LNCaP clone FGC (cell line): ENCODE measurements at regions not wholly inside any gene's neighbourhood (a gene's known extent, or its start where the extent isn't known, plus 50 kb on each side); places are given as distances from the start of the nearest gene placed in this dataset.

Experiments used
- DNase-seq: peaks from one replicate; pipeline ENCODE4 v3.0.0-alpha.2; 2011; ENCODE audit warnings: low read depth
- H3K4me3 ChIP-seq: 2 replicates; pipeline ENCODE4 v1.5.1; 2011; ENCODE audit warnings: mild to moderate bottlenecking, low read depth, low read length, control low read depth
- CTCF ChIP-seq: IDR thresholded peaks from 2 replicates; pipeline ENCODE4 v1.5.1; 2012; ENCODE audit warnings: mild to moderate bottlenecking; ENCODE audit not compliant: control insufficient read depth, insufficient read depth; ENCODE audit errors: extremely low read depth

- TF ChIP-seq CTCF: no peak
- DNase-seq: no peak
- no peak overlapping the region for H3K4me3 ChIP-seq
These were observed 196.3 kb upstream of the TANK start for GRCh38 chr2:160963957-160964356.

GRCh38 chr2:160967523-160967922 lies 192.7 kb upstream of the TANK start:
- no peak overlapping the region for H3K4me3 ChIP-seq
- no peak for DNase-seq
- TF ChIP-seq CTCF: no peak

- DNase-seq: no peak
- no peak overlapping the region for H3K4me3 ChIP-seq
- TF ChIP-seq CTCF: no peak
These were observed 192.0 kb upstream of the TANK start for GRCh38 chr2:160968183-160968582.

GRCh38 chr2:160970052-160970965 lies 189.9 kb upstream of the TANK start:
- H3K4me3 ChIP-seq: no peak overlapping the region
- TF ChIP-seq CTCF: peak; percentile 60
- DNase-seq: no peak

GRCh38 chr2:160973991-160974390 lies 186.2 kb upstream of the TANK start:
- no peak for TF ChIP-seq CTCF
- H3K4me3 ChIP-seq: no peak overlapping the region
- no peak for DNase-seq

GRCh38 chr2:160974803-160975202 lies 185.4 kb upstream of the TANK start:
- H3K4me3 ChIP-seq: no peak overlapping the region
- no peak for DNase-seq
- TF ChIP-seq CTCF: no peak

- no peak overlapping the region for H3K4me3 ChIP-seq
- TF ChIP-seq CTCF: no peak
- no peak for DNase-seq
These were observed 183.4 kb upstream of the TANK start for GRCh38 chr2:160976797-160977196.
